ENCODE measurements at regions not wholly inside any gene's neighbourhood (a gene's known extent, or its start where the extent isn't known, plus 50 kb on each side); places are given as distances from the start of the nearest gene placed in this dataset.
"Not testable (repeated sequence)": the region's sequence is repeated elsewhere in the genome, so short reads cannot be mapped to it uniquely, and the experiment has no call there.

- no peak for DNase-seq (ENCODE audit: low spot score)
- ATAC-seq, result no peak
These were observed 133.4 kb downstream of the CEBPB start for GRCh38 chr20:50323777-50324775.

- no peak for ATAC-seq
These were observed 134.6 kb downstream of the CEBPB start for GRCh38 chr20:50325215-50325614.

GRCh38 chr20:50325651-50326050 is 135.0 kb downstream of the CEBPB start:
- no peak for DNase-seq (ENCODE audit: low spot score)

More at GRCh38 chr20:50325215-50325614, 134.6 kb downstream of the CEBPB start:
- DNase-seq (ENCODE audit: low spot score), result no peak

GRCh38 chr20:50327666-50328065 is 137.0 kb downstream of the CEBPB start:
- DNase-seq (ENCODE audit: low spot score), result no peak
- no peak for ATAC-seq

More at GRCh38 chr20:50325651-50326050, 135.0 kb downstream of the CEBPB start:
- ATAC-seq, result no peak

- ATAC-seq, result no peak
- no peak for DNase-seq (ENCODE audit: low spot score)
These were observed 137.8 kb downstream of the CEBPB start for GRCh38 chr20:50328222-50328979.

GRCh38 chr20:50328996-50329898 is 138.6 kb downstream of the CEBPB start:
- ATAC-seq, result no peak
- DNase-seq (ENCODE audit: low spot score), result no peak

GRCh38 chr20:50329981-50330503 is 139.4 kb downstream of the CEBPB start:
- no peak for DNase-seq (ENCODE audit: low spot score)
- ATAC-seq, result no peak

GRCh38 chr20:50330504-50331313 is 140.1 kb downstream of the CEBPB start:
- no peak for DNase-seq (ENCODE audit: low spot score)
- no peak for ATAC-seq

- no peak for DNase-seq (ENCODE audit: low spot score)
- peak; percentile 88 for ATAC-seq
These were observed 141.1 kb downstream of the CEBPB start for GRCh38 chr20:50331469-50332363.

GRCh38 chr20:50332491-50332980 is 141.9 kb downstream of the CEBPB start:
- DNase-seq (ENCODE audit: low spot score) (no peak), ATAC-seq (no peak)

- no peak for ATAC-seq
- DNase-seq (ENCODE audit: low spot score), result no peak
These were observed 142.6 kb downstream of the CEBPB start for GRCh38 chr20:50333131-50333670.

GRCh38 chr20:50333812-50334211 is 143.2 kb downstream of the CEBPB start:
- DNase-seq (ENCODE audit: low spot score) (no peak), ATAC-seq (no peak)

- not testable (repeated sequence) for DNase-seq (ENCODE audit: low spot score); ATAC-seq
These were observed 143.9 kb downstream of the CEBPB start for GRCh38 chr20:50334512-50334911.

- no peak for ATAC-seq
These were observed 144.5 kb downstream of the CEBPB start for GRCh38 chr20:50335105-50335504.

GRCh38 chr20:50335866-50336265 is 145.2 kb downstream of the CEBPB start:
- no peak for ATAC-seq
- no peak for DNase-seq (ENCODE audit: low spot score)

More at GRCh38 chr20:50335105-50335504, 144.5 kb downstream of the CEBPB start:
- DNase-seq (ENCODE audit: low spot score), result no peak

- ATAC-seq, result no peak
These were observed 146.0 kb downstream of the CEBPB start for GRCh38 chr20:50336661-50337060.

GRCh38 chr20:50337521-50338466 is 147.2 kb downstream of the CEBPB start:
- ATAC-seq, result no peak

More at GRCh38 chr20:50336661-50337060, 146.0 kb downstream of the CEBPB start:
- DNase-seq (ENCODE audit: low spot score), result no peak

More at GRCh38 chr20:50337521-50338466, 147.2 kb downstream of the CEBPB start:
- DNase-seq (ENCODE audit: low spot score), result no peak
